SU-DHL-6 (cell line): ENCODE measurements at regions not wholly inside any gene's neighbourhood (a gene's known extent, or its start where the extent isn't known, plus 50 kb on each side); places are given as distances from the start of the nearest gene placed in this dataset.
"Not testable (repeated sequence)": the region's sequence is repeated elsewhere in the genome, so short reads cannot be mapped to it uniquely, and the experiment has no call there.

Source experiments
- H2AFZ ChIP-seq: fragments of 200-600 bp; sonication (generic); 2 replicates; pipeline ENCODE4 v1.6.1; 2014; ENCODE audit warnings: low read depth, mild to moderate bottlenecking, moderate library complexity, mixed read lengths, antibody characterized with exemption, low read length; ENCODE audit not compliant: severe bottlenecking
- H3F3A ChIP-seq: fragments of 200-600 bp; shearing (Covaris generic); 2 replicates; pipeline ENCODE4 v1.6.0; 2016; ENCODE audit warnings: antibody characterized with exemption, mild to moderate bottlenecking; ENCODE audit not compliant: insufficient read depth
- H3K27ac ChIP-seq: fragments of 200-600 bp; sonication (generic); 2 replicates; pipeline ENCODE4 v1.5.1; 2016; ENCODE audit warnings: low read depth, mild to moderate bottlenecking, low read length, moderate library complexity, mixed read lengths
- H3K27me3 ChIP-seq: fragments of 200-600 bp; sonication (generic), shearing (Covaris generic); 2 replicates; pipeline ENCODE4 v1.6.0; 2014; ENCODE audit warnings: mild to moderate bottlenecking, low read length
- H3K36me3 ChIP-seq: fragments of 200-600 bp; sonication (generic); 2 replicates; pipeline ENCODE4 v1.6.1; 2014; ENCODE audit warnings: mild to moderate bottlenecking, low read length, mixed read lengths
- H3K4me2 ChIP-seq: fragments of 300-600, 200-600 bp; shearing (Covaris generic), sonication (generic); 2 replicates; pipeline ENCODE4 v1.6.0; 2014; ENCODE audit warnings: low read length, low read depth, mild to moderate bottlenecking; ENCODE audit not compliant: poor library complexity, severe bottlenecking
- H3K4me3 ChIP-seq: fragments of 200-600 bp; sonication (generic); 2 replicates; pipeline ENCODE4 v1.5.1; 2014; ENCODE audit warnings: antibody characterized with exemption, low read length, mild to moderate bottlenecking, mixed read lengths; ENCODE audit not compliant: insufficient read depth, poor library complexity, severe bottlenecking
- H3K79me2 ChIP-seq: fragments of 200-600 bp; sonication (generic); 2 replicates; pipeline ENCODE4 v1.6.1; 2014; ENCODE audit warnings: mild to moderate bottlenecking, low read length, moderate library complexity; ENCODE audit not compliant: insufficient read depth
- H3K9ac ChIP-seq: fragments of 200-600 bp; sonication (generic); 2 replicates; pipeline ENCODE4 v1.7.0; 2014; ENCODE audit warnings: mild to moderate bottlenecking, low read length
- H3K9me2 ChIP-seq: fragments of 200-600 bp; sonication (generic); replicated peaks from 2 replicates; pipeline ENCODE4 v1.6.1; 2014; ENCODE audit warnings: low read length; ENCODE audit not compliant: insufficient read depth
- H3K9me3 ChIP-seq: fragments of 200-600 bp; sonication (generic); 2 replicates; pipeline ENCODE4 v1.6.1; 2014; ENCODE audit warnings: low read length, mixed read lengths; ENCODE audit not compliant: insufficient read depth
- H4K20me1 ChIP-seq: fragments of 200-600 bp; sonication (generic); 2 replicates; pipeline ENCODE4 v1.6.1; 2014; ENCODE audit warnings: low read depth, mild to moderate bottlenecking, antibody characterized with exemption, low read length, moderate library complexity, mixed read lengths
- CTCF ChIP-seq: fragments of 200-600 bp; sonication (generic); IDR thresholded peaks from one replicate; pipeline ENCODE4 v1.5.1; 2017; ENCODE audit warnings: antibody characterized with exemption, mild to moderate bottlenecking, low read length, moderate library complexity; ENCODE audit not compliant: insufficient read depth, poor library complexity, severe bottlenecking
- EZH2phosphoT487 ChIP-seq: fragments of 200-600 bp; sonication (generic), shearing (Covaris generic); conservative IDR thresholded peaks from 2 replicates; pipeline ENCODE4 v1.6.1; 2018; ENCODE audit warnings: mild to moderate bottlenecking, antibody characterized with exemption, low read length, moderate library complexity, mixed read lengths

- TF ChIP-seq EZH2phosphoT487: no peak
- Histone ChIP-seq H3K79me2 (no peaks in the 10 kb centered on the region), H3F3A (no peaks in the 10 kb centered on the region), H3K27me3 (no peaks in the 10 kb centered on the region), H3K27ac (no peak overlapping the region), H2AFZ (no peak overlapping the region), H3K4me2 (no peak overlapping the region), H3K9me2 (no peaks in the 10 kb centered on the region), H3K9ac (no peak overlapping the region), H3K9me3 (no peaks in the 10 kb centered on the region), H3K4me3 (no peak overlapping the region), H4K20me1 (no peaks in the 10 kb centered on the region), H3K36me3 (no peaks in the 10 kb centered on the region)
Measured at GRCh38 chr6:76574746-76575145, 502.3 kb upstream of the IMPG1 start.

- Histone ChIP-seq H3K36me3 (no peaks in the 10 kb centered on the region), H3K9ac (no peak overlapping the region), H3K27me3 (no peaks in the 10 kb centered on the region), H3K27ac (no peak overlapping the region), H3K9me2 (no peaks in the 10 kb centered on the region), H3K9me3 (no peaks in the 10 kb centered on the region), H3K4me3 (no peak overlapping the region), H2AFZ (no peak overlapping the region), H3K79me2 (no peaks in the 10 kb centered on the region), H3F3A (no peaks in the 10 kb centered on the region), H4K20me1 (no peaks in the 10 kb centered on the region), H3K4me2 (no peak overlapping the region)
- TF ChIP-seq EZH2phosphoT487 (no peak), CTCF (no peak)
Measured at GRCh38 chr6:76565932-76566331, 493.5 kb upstream of the IMPG1 start.

DNA sequence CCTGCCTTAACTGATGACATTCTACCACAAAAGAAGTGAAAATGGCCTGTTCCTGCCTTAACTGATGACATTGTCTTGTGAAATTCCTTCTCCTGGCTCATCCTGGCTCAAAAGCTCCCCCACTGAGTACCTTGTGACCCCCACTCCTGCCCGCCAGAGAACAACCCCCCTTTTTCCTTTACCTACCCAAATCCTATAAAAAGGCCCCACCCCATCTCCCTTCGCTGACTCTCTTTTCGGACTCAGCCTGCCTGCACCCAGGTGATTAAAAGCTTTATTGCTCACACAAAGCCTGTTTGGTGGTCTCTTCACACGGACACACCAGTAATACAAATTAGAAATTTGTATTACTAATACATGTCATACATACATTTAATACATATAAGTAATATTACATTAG, 489.9 kb upstream of the IMPG1 start:
- not testable (repeated sequence) for H2AFZ ChIP-seq, H3K27ac ChIP-seq, H3F3A ChIP-seq, H3K4me2 ChIP-seq, H3K36me3 ChIP-seq, H4K20me1 ChIP-seq, H3K9me2 ChIP-seq, H3K4me3 ChIP-seq, H3K79me2 ChIP-seq, H3K9ac ChIP-seq, H3K9me3 ChIP-seq, H3K27me3 ChIP-seq

- not testable (repeated sequence) for H3K4me2 ChIP-seq, H3K9ac ChIP-seq, H3K9me3 ChIP-seq, H3K27ac ChIP-seq, H3K4me3 ChIP-seq, H3F3A ChIP-seq, H3K79me2 ChIP-seq, H3K9me2 ChIP-seq, H3K27me3 ChIP-seq, H3K36me3 ChIP-seq, H4K20me1 ChIP-seq, H2AFZ ChIP-seq
Measured at GRCh38 chr6:76560851-76561755, 488.6 kb upstream of the IMPG1 start.

GRCh38 chr6:76553256-76553655, 480.8 kb upstream of the IMPG1 start:
- Histone ChIP-seq H4K20me1 (no peaks in the 10 kb centered on the region), H2AFZ (no peak overlapping the region), H3K36me3 (no peaks in the 10 kb centered on the region), H3K4me2 (no peak overlapping the region), H3K27ac (no peak overlapping the region), H3K27me3 (no peaks in the 10 kb centered on the region), H3K9me3 (no peaks in the 10 kb centered on the region), H3K9me2 (no peaks in the 10 kb centered on the region), H3K79me2 (no peaks in the 10 kb centered on the region), H3K4me3 (no peak overlapping the region), H3F3A (no peaks in the 10 kb centered on the region), H3K9ac (no peak overlapping the region)
- TF ChIP-seq CTCF (no peak), EZH2phosphoT487 (no peak)
